ENCODE measurements at regions not wholly inside any gene's neighbourhood (a gene's known extent, or its start where the extent isn't known, plus 50 kb on each side); places are given as distances from the start of the nearest gene placed in this dataset.
"Not testable (repeated sequence)": the region's sequence is repeated elsewhere in the genome, so short reads cannot be mapped to it uniquely, and the experiment has no call there.

DNA sequence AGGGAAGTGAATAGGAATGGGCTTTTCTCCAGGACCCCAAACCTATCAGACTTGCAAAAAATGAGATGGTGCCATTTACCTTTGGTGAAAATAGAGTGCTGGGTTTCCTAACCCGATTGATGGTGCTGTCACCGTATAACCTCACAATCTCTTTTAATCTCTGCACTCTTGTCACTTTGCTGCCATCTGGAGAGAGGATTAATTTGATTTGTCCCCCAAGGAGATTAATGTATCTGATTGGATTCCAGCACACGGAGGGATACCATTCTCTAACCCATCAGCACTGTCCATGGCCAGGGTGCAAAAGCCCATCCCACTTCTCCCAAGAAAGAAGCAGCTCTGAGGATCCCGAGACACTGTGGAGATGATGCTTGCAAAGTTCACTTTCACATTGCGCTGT, 86.3 kb upstream of the NFE2L3 start:
- DNase-seq, result no peak

DNA sequence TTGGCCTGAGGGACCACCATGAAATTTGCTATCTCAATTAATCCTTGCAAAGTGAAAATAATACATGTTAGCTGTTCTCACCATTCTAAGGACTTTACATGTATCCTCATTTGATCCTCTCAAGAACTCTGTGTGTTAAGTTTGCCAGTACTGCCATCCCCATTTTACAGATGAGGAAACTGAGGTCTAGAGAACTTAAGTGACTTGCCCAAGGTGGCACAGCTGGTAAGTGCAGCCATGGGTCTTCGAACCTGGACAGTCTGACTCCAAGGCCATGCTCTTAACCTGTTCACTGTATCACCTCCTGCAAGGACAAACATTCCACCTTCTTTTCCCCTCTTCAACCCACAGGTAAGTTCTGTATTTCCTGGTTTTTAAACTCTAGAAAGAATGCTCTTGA, 85.3 kb upstream of the NFE2L3 start:
- DNase-seq, result no peak

DNA sequence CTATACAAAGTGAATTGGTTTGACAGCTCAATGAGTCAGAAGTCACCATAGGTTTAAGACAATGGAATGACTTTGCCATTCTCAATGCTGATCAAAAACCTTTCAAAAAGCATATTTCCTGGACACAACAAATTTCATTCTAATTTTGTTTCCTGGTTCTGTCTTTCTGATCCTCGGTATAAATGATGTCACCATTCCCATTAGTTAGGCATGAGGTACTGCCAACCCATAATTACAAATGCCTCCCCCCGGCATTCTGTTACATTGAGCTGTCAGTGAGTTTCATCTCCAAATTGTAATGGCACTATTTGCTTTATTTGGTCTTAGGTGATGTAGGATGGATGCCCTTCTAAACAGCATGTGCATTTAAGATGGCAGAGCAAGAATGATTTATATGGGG, 81.7 kb upstream of the NFE2L3 start:
- no peak for DNase-seq

DNA sequence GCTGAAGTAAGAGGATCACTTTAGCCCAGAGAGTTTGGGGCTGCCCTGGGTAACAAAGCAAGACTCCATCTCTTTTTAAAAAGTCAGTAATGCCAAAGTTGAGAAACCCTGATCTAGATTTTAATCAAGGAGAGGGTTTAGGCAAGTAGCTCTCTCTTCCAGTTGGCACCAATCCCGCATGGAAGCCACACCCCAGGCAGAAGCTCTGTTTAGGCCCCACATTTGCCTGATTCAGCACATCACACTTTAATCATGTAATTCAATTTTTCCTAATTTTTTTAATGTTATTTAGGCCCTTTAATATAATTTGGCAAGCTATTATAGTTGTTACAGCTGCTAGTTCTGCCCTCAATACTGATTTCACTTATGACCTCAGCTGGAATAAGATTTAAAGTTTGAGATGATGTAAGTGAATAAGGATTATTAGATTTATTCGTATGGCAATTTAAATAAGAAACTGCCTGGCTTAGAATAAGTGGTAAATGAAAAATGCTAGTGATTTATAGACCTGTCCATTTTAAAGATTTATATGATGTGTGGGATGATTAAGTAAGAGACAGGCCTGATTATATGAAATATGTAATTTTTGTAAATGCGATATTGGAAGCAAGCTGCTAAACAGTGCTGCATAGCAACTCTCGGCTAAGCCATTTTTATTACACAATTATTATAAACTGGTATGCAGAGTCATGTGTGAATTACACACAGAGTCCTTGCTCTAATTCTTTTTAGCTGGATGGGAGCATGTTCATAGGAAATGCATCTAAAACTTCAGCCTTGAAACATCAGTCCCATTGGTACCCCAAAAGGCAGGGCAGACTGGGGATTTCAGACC, 80.2 kb upstream of the NFE2L3 start:
- no peak for DNase-seq

DNA sequence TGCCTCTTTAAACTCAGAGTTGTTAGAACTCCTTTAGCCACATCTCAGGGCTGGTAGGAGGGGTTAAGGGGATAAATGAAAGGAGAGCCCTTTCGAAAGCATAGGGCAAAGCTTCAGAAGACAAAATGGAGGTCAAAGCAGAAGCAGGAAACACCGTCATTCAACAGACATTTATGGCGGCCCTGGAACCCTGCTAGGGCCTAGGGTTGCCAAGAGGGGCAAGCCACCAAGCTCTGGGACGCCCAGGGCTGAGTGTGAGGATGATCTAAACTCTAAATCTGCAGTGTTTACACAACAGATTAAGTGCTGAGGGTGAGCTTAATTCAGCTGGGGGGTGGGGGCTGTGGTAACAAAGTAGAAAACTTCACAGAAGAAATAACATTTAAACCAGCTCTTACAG, 79.0 kb upstream of the NFE2L3 start:
- DNase-seq, result no peak

DNA sequence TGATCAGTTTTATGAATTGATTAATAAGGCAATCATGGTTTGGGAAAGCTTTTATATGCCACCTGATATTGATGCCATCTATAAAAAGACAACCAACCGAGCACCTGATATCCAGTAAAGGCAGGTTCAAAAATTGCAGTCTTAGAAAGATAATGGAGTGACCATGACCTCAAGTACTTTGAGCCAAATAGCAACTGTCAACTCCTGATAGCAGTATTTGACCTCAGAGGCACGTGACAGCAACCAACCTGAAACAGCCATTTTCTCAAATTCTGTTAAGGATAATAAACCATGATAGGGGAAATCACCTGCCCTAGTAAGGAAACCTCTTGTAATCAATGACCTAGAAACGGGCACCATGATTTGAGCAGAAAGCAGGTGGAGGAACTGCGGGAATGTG, 77.1 kb upstream of the NFE2L3 start:
- no peak for DNase-seq

DNA sequence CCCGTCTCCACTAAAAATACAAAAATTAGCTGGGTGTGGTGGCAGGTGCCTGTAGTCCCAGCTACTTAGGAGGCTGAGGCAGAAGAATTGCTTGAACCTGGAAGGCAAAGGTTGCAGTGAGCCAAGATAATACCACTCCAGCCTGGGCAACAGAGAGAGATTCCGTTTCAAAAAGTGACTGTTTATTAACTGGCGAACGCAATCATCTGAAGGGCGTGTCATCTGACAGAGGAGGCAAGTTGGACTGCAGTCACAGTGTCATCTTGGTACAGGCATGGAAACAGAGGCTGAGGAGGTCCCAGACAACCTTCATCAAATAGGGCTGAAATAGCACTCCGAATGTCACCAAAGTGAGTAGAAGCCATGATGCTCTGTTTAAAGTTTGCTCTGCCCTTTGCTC, 75.3 kb upstream of the NFE2L3 start:
- no peak for DNase-seq

DNA sequence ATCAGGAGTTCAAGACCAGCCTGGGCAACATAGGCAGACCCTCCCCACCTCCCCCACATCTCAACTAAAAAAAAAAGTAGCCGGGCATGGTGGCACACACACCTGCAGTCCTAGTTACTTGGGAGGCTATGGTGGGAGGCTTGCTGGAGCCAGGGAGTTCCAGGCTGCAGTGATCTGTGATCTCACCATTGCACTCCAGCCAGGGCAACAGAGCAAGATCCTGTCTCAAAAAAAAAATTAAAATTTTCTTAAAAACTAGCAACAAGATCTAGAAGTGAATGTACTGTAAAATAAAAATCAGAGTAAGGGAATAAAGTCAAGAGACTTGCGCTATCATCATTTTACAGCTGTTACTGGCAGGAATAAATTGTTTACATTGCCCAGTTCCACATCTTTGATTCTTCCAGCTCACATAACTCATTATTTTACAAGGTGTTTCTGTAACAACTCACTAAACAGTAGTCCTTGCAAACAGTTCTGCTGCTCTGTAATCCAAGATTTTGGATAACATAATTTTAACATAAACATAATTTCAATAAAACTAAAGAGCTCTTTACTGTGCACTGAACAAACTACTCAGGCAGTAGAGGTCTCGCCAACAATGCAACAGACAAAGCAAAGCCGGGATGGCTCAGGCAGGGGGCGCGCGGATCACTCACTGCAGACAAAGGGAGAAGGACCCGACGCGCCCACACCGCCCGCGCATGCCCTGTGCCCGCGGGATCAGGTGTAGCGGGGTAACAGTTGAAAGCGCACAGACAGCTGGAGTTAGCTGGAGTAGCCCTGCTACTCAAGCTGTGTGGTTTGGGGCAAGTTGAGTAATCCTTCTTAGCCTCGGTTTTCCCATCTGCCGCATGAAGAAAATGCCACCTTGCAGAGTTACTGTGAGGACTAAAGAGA, 73.3 kb upstream of the NFE2L3 start:
- peak; percentile 69 for DNase-seq

DNA sequence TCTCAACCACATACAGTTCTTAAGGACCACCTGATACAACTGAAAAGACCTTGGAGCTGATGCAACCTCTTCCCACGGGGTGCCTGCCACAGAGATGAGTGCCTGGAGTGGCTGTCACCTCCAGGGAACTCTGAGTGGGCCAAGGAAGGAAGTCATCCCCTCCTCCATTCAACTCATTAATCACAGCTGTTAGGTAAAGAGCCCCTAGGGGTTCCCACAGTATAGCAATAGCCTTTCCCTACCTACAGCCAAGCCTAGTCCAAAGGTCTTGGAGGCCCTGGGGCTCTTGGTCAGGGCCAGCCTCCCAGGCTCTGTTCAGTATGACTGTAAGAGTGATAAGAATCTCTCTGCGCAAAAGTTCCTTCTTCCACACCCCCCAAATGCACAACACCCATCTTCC, 70.4 kb upstream of the NFE2L3 start:
- DNase-seq, result no peak

DNA sequence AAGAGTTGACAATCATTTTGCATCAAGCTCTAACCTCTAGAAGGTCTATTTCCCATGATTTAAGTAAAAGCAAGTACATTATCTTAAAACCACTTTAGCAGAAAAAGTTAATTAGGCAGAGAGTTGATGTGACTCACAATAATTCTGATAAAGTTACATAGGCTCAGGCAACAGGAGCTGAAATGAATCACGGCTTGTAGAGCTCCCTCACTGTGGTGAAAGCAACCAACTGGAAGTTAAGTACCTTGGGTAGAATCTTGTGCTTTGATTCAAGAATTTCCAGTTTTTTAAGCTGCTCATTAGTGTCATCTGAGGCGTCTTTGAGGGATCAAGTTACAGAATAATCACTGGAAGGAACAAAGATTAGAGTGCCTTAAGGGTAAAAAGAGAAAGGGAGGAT, 68.9 kb upstream of the NFE2L3 start:
- DNase-seq, result no peak

DNA sequence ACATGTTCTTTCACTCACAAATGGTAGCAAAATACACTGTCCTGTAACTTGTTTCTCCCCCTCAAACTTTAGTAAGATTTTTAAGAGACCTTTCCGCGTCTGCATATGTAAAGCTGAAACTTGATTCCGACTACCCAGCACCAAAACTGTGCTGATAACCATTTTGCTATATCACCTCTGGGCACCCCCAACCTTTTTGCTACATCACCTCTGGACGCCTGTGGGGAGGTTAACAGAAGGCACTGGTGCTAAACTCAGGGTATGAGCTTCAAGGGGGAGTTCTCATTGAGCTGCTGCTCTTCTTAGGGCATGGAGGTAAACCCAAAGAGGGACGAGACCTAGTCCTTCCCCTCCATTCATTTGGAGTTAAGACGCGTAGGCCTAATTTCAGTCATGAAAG, 67.6 kb upstream of the NFE2L3 start:
- no peak for DNase-seq

DNA sequence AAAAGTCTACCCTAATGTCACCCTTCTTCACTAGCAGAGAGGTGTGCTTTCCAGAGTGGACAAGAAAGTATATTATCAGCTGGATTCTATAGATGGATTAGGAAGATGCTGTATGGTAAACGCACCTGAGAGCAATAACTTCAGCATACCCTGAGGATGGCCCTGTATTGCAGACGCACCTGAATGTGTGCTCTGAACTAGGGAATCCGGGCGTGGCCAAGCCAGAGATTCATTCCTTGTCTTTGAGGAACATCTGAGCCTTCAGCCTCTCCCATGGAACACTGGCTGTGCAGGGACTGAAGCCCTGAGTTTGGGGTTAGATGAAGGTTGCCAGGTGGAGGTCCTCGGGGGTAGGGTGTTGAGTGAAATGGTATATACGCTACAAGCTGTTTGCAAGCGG, 66.2 kb upstream of the NFE2L3 start:
- no peak for DNase-seq

DNA sequence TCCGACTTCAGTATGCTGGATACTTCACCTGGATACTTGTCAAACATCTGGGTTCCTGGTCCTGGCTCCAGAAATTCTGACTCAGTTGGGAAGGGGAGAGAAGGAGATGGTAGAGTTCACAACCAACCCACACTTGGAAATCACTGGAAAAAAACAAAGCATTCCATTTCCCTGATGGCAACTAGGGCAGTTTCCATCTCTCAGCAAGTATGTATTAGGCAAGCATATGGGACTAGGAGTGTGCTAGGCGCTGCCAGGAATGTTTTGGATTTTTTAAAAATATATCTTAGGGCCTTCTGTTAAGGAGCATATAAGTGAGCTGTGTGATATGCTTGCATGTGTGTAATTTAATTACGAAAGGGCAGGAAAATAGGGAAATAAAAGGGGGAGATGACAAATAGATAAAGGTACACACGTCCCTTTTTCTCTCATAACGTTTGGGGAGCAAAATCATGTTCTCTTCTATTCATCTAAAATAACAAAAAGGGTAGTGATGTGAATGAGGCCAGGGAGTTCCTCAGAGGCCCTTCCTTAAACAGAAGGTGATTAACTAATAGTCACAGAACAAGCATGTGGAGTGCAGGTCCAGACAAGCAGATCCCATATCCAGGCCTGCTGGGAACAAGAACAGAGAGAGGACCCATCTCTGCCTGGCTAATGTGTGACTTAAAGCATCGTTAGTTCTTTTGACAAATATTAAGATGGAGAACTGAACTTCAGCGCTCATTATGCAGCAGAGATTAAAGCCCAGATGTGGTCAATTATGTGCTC, 64.5 kb upstream of the NFE2L3 start:
- no peak for DNase-seq

DNA sequence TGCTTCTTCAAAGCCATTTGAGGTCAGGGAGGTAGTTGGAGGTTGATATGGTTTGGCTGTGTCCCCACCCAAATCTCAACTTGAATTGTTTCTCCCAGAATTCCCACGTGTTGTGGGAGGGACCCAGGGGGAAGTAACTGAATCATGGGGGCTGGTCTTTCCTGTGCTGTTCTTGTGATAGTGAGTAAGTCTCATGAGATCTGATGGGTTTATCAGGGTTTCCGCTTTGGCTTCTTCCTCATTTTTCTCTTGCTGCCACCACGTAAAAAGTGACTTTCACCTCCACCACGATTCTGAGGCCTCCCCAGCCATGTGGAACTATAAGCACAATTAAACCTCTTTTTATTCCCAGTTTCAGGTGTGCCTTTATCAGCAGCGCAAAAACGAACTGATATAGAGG, 62.5 kb upstream of the NFE2L3 start:
- DNase-seq, result not testable (repeated sequence)

DNA sequence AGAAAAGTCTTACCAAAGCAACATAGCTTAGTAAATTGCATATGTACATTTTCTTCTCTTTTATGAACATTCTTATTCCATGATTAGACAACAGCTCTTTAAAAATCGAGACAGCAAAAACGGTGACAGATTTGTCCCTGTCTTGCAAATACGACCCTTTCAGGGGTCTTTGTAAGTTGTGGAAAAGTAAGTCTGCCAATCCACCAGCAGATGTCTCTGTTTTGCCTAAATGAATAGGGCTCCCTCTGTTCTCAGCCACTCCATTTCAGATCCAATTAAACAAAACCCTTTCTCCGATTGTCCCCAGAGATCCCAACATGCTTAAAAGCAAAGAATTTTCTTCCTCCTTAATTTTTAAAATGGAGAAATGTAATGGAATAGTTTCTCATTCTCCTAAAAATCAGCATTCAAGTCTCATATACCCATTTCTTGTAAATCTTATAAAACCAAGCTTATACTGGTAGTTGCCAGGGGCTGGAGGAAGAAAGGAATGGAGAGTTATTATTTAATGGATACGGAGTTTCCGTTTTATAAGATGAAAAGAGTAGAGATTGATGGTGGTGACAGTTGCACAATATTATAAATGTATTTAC, 61.0 kb upstream of the NFE2L3 start:
- no peak for DNase-seq

DNA sequence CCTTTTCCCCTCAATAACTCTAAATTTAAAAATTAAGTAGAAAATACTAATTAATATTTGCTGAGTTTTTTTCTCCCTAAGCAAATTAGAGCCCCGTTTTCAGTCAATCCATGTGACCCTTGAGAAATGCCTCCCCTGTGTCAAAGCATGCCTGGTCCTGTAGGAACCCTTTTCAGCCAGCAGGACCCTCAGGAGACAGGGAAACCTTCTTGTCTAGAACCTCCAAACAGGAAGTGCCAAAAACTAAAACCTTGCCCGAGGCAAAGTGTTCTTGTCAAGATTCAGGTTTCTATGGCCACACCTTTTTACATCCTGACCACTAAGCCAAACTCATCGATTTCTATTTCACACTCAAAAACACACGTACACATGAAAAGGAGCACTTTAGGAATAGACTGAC, 60.1 kb upstream of the NFE2L3 start:
- no peak for DNase-seq

DNA sequence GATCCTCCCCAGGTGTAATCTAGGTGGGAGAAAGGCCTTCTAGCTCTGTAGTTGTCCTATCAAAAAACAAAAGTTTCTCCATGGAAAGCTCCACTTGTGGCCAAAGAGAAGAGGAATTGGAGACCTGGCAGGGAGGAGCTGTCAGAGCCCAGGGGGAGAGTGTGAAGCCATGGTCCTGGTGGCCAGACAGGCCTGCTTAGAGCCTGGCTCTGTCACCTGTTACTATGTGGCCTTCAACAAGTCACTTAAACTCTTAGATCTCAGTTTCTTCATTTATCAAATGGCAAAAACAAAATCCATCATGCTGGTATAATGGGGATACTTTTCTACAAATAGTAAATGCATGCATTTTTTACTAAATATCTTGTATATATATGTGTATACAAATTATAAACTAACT, 59.0 kb upstream of the NFE2L3 start:
- DNase-seq, result no peak

DNA sequence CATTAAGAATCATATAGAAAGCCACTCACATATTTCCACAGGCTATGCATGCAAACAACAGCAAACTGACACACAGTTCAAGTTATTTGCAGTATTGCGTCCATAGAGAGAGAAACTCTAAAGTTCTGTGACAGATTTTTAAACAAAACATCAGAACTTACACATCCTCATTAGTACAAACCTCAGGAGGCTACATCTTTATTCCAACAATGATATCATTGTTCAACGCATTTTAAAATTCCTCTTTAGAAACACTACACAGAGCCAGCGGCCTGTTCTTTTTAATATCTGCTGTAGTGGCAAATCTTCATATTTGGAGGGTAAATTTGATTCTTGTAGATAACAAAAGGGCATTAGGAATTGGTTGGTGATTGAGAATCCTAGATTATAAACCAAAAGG, 55.9 kb upstream of the NFE2L3 start:
- DNase-seq, result no peak

DNA sequence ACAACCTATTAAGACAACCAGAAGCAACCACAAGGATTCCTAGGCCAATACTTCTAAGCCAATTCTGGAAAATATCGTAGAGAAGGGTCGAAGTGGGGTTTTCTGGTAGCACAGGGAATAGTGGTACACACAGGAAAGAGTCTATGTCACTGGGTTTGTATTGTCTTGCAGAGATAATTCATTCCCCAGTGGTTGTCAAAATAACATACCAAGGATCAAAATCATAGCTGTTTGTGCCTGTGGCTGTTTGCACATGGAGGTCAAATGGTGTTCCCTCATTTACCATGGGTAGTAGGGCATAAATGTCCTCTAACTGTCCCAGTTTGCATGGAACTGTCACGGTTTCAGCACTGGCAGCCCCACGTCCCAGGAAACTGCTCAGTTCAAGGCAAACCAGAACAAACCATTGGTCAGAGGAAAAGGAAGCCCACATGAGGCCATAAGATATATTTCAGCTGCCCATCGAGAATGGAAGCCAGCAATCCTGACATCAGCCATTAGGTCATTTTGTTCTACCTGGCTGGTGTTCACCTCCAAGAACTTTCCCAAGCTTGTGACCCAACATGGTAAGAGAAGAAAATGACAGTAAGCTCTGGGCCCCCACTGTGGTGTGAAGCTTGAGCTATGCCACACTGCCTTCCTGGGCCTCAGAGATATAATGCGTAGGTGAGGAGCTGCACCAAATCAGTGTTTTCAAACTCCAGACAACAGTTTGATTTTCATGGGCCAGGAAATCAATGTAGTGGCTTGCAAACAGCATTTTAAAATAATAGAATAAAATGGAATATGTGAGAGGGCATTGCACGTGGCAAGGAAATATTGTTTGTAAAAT, 53.9 kb upstream of the NFE2L3 start:
- no peak for DNase-seq

DNA sequence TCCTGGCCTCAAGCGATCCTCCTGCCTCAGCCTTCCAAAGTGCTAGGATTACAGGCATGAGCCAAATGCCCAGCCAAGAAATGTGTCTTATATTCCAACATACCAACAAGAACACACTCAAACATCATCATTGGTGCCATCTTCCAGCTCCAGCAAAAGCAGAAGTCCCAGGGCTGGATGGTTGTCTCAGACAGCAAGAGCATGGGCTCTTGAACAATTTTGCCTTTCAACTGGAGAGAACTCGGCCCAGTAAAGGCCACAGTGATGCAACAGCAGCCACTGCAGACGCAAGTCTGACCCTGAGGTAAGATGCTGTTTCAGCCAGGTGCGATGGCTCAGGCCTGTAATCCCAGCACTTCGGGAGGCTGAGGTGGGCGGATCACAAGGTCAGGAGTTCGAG, 52.8 kb upstream of the NFE2L3 start:
- DNase-seq, result no peak

DNA sequence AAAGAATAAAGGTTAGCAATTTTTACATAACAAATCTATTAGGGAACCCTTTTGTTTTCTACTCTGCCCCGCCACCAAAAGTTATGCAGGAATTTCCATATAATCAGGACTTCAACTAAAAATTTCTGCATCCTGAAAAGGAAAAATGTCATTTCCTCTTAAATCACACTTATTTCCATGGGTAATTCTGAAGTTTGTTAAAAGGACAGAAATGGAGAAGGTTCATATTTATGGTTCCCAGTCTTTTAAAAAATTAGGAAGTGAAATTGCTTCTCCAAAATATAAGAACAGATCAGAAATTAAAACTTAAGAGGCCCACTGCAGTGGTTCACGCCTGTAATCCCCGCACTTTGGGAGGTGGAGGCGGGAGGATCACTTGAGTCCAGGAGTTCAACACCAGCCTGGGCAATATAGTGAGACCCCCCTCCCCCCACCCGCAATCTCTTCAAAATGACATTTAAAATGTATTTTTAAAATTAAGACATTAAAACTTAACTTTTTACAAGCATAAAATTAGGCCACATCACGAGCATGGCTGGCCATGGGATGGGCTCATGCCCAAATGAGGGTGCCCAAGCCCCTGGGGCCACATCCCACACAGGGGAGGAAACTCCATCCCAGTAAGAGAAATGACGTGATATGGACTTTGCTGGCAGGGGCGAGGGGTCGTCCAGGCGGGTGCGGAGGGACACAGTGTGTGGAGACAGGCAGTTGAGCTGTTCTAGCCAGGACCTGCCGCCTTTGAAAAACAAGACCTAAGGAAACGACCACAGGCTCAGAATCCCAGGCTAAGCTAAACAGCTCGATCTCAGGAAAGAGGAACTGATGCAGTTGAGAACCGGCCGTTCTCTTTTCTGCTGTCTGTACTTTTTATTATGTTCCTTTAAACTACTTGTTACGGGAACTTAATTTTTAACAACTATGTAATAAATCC, 51.3 kb upstream of the NFE2L3 start:
- DNase-seq, result no peak

All from effector CD4-positive, alpha-beta T cell (primary cell).